ENCODE measurements at regions not wholly inside any gene's neighbourhood (a gene's known extent, or its start where the extent isn't known, plus 50 kb on each side); places are given as distances from the start of the nearest gene placed in this dataset.

- no peaks in the 10 kb centered on the region for H3K9me3 ChIP-seq (ENCODE audit: control insufficient read depth in 2 of 2, low read length in 2 of 2)
- no peak for ATAC-seq (ENCODE audit: low read depth in 2 of 2)
- no peaks in the 10 kb centered on the region for H3K36me3 Mint-ChIP-seq
- no peak overlapping the region for H3K4me3 Mint-ChIP-seq
- H3K4me1 ChIP-seq (ENCODE audit: control insufficient read depth, insufficient read depth, low read length, poor library complexity, severe bottlenecking): no peaks in the 10 kb centered on the region
- H3K27ac Mint-ChIP-seq: no peak overlapping the region
- H3K27ac ChIP-seq (ENCODE audit: insufficient read depth, low read length, poor library complexity, severe bottlenecking): no peak overlapping the region
- DNase-seq: no peak
- no peaks in the 10 kb centered on the region for H3K4me1 Mint-ChIP-seq
- H3K27me3 Mint-ChIP-seq: no peaks in the 10 kb centered on the region
- H3K4me3 ChIP-seq (ENCODE audit: low read depth, low read length): no peak overlapping the region
- peaks cover 0 to 3% (median 0%) of the 10 kb centered on the region in 7 donors for H3K9me3 Mint-ChIP-seq
- no peaks in the 10 kb centered on the region for H3K36me3 ChIP-seq (ENCODE audit: control insufficient read depth, insufficient read depth, low read length)
- H3K27me3 ChIP-seq (ENCODE audit: control insufficient read depth, insufficient read depth, low read length): no peaks in the 10 kb centered on the region
Measured at GRCh38 chr12:114743799-114744198, 59.8 kb upstream of the TBX3 start.

GRCh38 chr12:114743289-114743688 is 59.3 kb upstream of the TBX3 start:
- Mint-ChIP-seq H3K27me3 (no peaks in the 10 kb centered on the region), H3K36me3 (no peaks in the 10 kb centered on the region)
- H3K27ac ChIP-seq (ENCODE audit: insufficient read depth, low read length, poor library complexity, severe bottlenecking): no peak overlapping the region

GRCh38 chr12:114742363-114742762 is 58.4 kb upstream of the TBX3 start:
- H3K36me3 Mint-ChIP-seq: no peaks in the 10 kb centered on the region
- H3K4me1 Mint-ChIP-seq: no peaks in the 10 kb centered on the region
- ATAC-seq (ENCODE audit: low read depth in 2 of 2) (no peak), DNase-seq (no peak)
- H3K36me3 ChIP-seq (ENCODE audit: control insufficient read depth, insufficient read depth, low read length): no peaks in the 10 kb centered on the region
- no peak overlapping the region for H3K27ac ChIP-seq (ENCODE audit: insufficient read depth, low read length, poor library complexity, severe bottlenecking)
- H3K27ac Mint-ChIP-seq: no peak overlapping the region
- H3K27me3 Mint-ChIP-seq: no peaks in the 10 kb centered on the region
- no peaks in the 10 kb centered on the region for H3K27me3 ChIP-seq (ENCODE audit: control insufficient read depth, insufficient read depth, low read length)
- no peak overlapping the region for H3K4me3 Mint-ChIP-seq
- H3K4me3 ChIP-seq (ENCODE audit: low read depth, low read length): no peak overlapping the region
- no peaks in the 10 kb centered on the region for H3K9me3 ChIP-seq (ENCODE audit: control insufficient read depth in 2 of 2, low read length in 2 of 2)
- no peaks in the 10 kb centered on the region for H3K4me1 ChIP-seq (ENCODE audit: control insufficient read depth, insufficient read depth, low read length, poor library complexity, severe bottlenecking)
- peaks cover 0 to 4% (median 0%) of the 10 kb centered on the region in 7 donors for H3K9me3 Mint-ChIP-seq

More at GRCh38 chr12:114743289-114743688, 59.3 kb upstream of the TBX3 start:
- DNase-seq: no peak
- Histone ChIP-seq H3K27me3 (ENCODE audit: control insufficient read depth, insufficient read depth, low read length) (no peaks in the 10 kb centered on the region), H3K36me3 (ENCODE audit: control insufficient read depth, insufficient read depth, low read length) (no peaks in the 10 kb centered on the region), H3K4me1 (ENCODE audit: control insufficient read depth, insufficient read depth, low read length, poor library complexity, severe bottlenecking) (no peaks in the 10 kb centered on the region), H3K4me3 (ENCODE audit: low read depth, low read length) (no peak overlapping the region), H3K9me3 (ENCODE audit: control insufficient read depth in 2 of 2, low read length in 2 of 2) (no peaks in the 10 kb centered on the region)
- H3K4me3 Mint-ChIP-seq: no peak overlapping the region
- peaks cover 0 to 4% (median 0%) of the 10 kb centered on the region in 7 donors for H3K9me3 Mint-ChIP-seq
- H3K27ac Mint-ChIP-seq: no peak overlapping the region
- no peaks in the 10 kb centered on the region for H3K4me1 Mint-ChIP-seq
- ATAC-seq (ENCODE audit: low read depth in 2 of 2): no peak

GRCh38 chr12:114741940-114742339 is 58.0 kb upstream of the TBX3 start:
- DNase-seq: no peak
- no peaks in the 10 kb centered on the region for H3K27me3 Mint-ChIP-seq
- no peaks in the 10 kb centered on the region for H3K36me3 Mint-ChIP-seq
- no peaks in the 10 kb centered on the region for H3K4me1 Mint-ChIP-seq
- Histone ChIP-seq H3K4me3 (ENCODE audit: low read depth, low read length) (no peak overlapping the region), H3K4me1 (ENCODE audit: control insufficient read depth, insufficient read depth, low read length, poor library complexity, severe bottlenecking) (no peaks in the 10 kb centered on the region), H3K36me3 (ENCODE audit: control insufficient read depth, insufficient read depth, low read length) (no peaks in the 10 kb centered on the region), H3K9me3 (ENCODE audit: control insufficient read depth in 2 of 2, low read length in 2 of 2) (no peaks in the 10 kb centered on the region), H3K27ac (ENCODE audit: insufficient read depth, low read length, poor library complexity, severe bottlenecking) (no peak overlapping the region), H3K27me3 (ENCODE audit: control insufficient read depth, insufficient read depth, low read length) (no peaks in the 10 kb centered on the region)
- no peak for ATAC-seq (ENCODE audit: low read depth in 2 of 2)
- no peak overlapping the region for H3K27ac Mint-ChIP-seq
- no peak overlapping the region for H3K4me3 Mint-ChIP-seq
- H3K9me3 Mint-ChIP-seq: peaks cover 0 to 4% (median 0%) of the 10 kb centered on the region in 7 donors

GRCh38 chr12:114740448-114740847 is 56.5 kb upstream of the TBX3 start:
- H3K27ac Mint-ChIP-seq: no peak overlapping the region
- peaks cover 0 to 4% (median 0%) of the 10 kb centered on the region in 7 donors for H3K9me3 Mint-ChIP-seq
- H3K36me3 Mint-ChIP-seq: no peaks in the 10 kb centered on the region
- H3K27me3 ChIP-seq (ENCODE audit: control insufficient read depth, insufficient read depth, low read length): no peaks in the 10 kb centered on the region
- no peak overlapping the region for H3K4me3 Mint-ChIP-seq
- ATAC-seq (ENCODE audit: low read depth in 2 of 2) (no peak), DNase-seq (no peak)
- peaks cover 8% of the 10 kb centered on the region for H3K27me3 Mint-ChIP-seq
- H3K36me3 ChIP-seq (ENCODE audit: control insufficient read depth, insufficient read depth, low read length): no peaks in the 10 kb centered on the region
- H3K27ac ChIP-seq (ENCODE audit: insufficient read depth, low read length, poor library complexity, severe bottlenecking): no peak overlapping the region
- no peaks in the 10 kb centered on the region for H3K9me3 ChIP-seq (ENCODE audit: control insufficient read depth in 2 of 2, low read length in 2 of 2)
- H3K4me3 ChIP-seq (ENCODE audit: low read depth, low read length): no peak overlapping the region
- H3K4me1 Mint-ChIP-seq: no peaks in the 10 kb centered on the region
- no peaks in the 10 kb centered on the region for H3K4me1 ChIP-seq (ENCODE audit: control insufficient read depth, insufficient read depth, low read length, poor library complexity, severe bottlenecking)

GRCh38 chr12:114738460-114739184 is 54.6 kb upstream of the TBX3 start:
- Mint-ChIP-seq H3K9me3 (peaks cover 0 to 3% (median 0%) of the 10 kb centered on the region in 7 donors), H3K36me3 (no peaks in the 10 kb centered on the region), H3K4me1 (no peaks in the 10 kb centered on the region), H3K27ac (no peak overlapping the region), H3K27me3 (peaks cover 22% of the 10 kb centered on the region), H3K4me3 (no peak overlapping the region)
- Histone ChIP-seq H3K27me3 (ENCODE audit: control insufficient read depth, insufficient read depth, low read length) (no peaks in the 10 kb centered on the region), H3K36me3 (ENCODE audit: control insufficient read depth, insufficient read depth, low read length) (no peaks in the 10 kb centered on the region), H3K27ac (ENCODE audit: insufficient read depth, low read length, poor library complexity, severe bottlenecking) (no peak overlapping the region), H3K4me3 (ENCODE audit: low read depth, low read length) (no peak overlapping the region), H3K9me3 (ENCODE audit: control insufficient read depth in 2 of 2, low read length in 2 of 2) (no peaks in the 10 kb centered on the region), H3K4me1 (ENCODE audit: control insufficient read depth, insufficient read depth, low read length, poor library complexity, severe bottlenecking) (no peaks in the 10 kb centered on the region)
- ATAC-seq (ENCODE audit: low read depth in 2 of 2) (no peak), DNase-seq (no peak)

- no peak for DNase-seq
- no peaks in the 10 kb centered on the region for H3K36me3 Mint-ChIP-seq
- no peak overlapping the region for H3K27ac Mint-ChIP-seq
- no peak for ATAC-seq (ENCODE audit: low read depth in 2 of 2)
- Histone ChIP-seq H3K4me3 (ENCODE audit: low read depth, low read length) (no peak overlapping the region), H3K27me3 (ENCODE audit: control insufficient read depth, insufficient read depth, low read length) (no peaks in the 10 kb centered on the region), H3K36me3 (ENCODE audit: control insufficient read depth, insufficient read depth, low read length) (no peaks in the 10 kb centered on the region), H3K9me3 (ENCODE audit: control insufficient read depth in 2 of 2, low read length in 2 of 2) (no peaks in the 10 kb centered on the region), H3K4me1 (ENCODE audit: control insufficient read depth, insufficient read depth, low read length, poor library complexity, severe bottlenecking) (no peaks in the 10 kb centered on the region), H3K27ac (ENCODE audit: insufficient read depth, low read length, poor library complexity, severe bottlenecking) (no peak overlapping the region)
- no peaks in the 10 kb centered on the region for H3K4me1 Mint-ChIP-seq
- H3K4me3 Mint-ChIP-seq: no peak overlapping the region
- H3K27me3 Mint-ChIP-seq: peaks cover 22% of the 10 kb centered on the region
- H3K9me3 Mint-ChIP-seq: peaks cover 0 to 3% (median 0%) of the 10 kb centered on the region in 7 donors
Measured at GRCh38 chr12:114735680-114736374, 51.9 kb upstream of the TBX3 start.

- ATAC-seq (ENCODE audit: low read depth in 2 of 2) (no peak), DNase-seq (no peak)
- Mint-ChIP-seq H3K27me3 (peaks cover 22% of the 10 kb centered on the region), H3K4me1 (no peaks in the 10 kb centered on the region), H3K9me3 (peaks cover 0 to 3% (median 0%) of the 10 kb centered on the region in 7 donors), H3K36me3 (no peaks in the 10 kb centered on the region), H3K4me3 (no peak overlapping the region), H3K27ac (no peak overlapping the region)
- Histone ChIP-seq H3K27ac (ENCODE audit: insufficient read depth, low read length, poor library complexity, severe bottlenecking) (no peak overlapping the region), H3K4me1 (ENCODE audit: control insufficient read depth, insufficient read depth, low read length, poor library complexity, severe bottlenecking) (no peaks in the 10 kb centered on the region), H3K27me3 (ENCODE audit: control insufficient read depth, insufficient read depth, low read length) (no peaks in the 10 kb centered on the region), H3K36me3 (ENCODE audit: control insufficient read depth, insufficient read depth, low read length) (no peaks in the 10 kb centered on the region), H3K4me3 (ENCODE audit: low read depth, low read length) (no peak overlapping the region), H3K9me3 (ENCODE audit: control insufficient read depth in 2 of 2, low read length in 2 of 2) (no peaks in the 10 kb centered on the region)
Measured at GRCh38 chr12:114735011-114735410, 51.0 kb upstream of the TBX3 start.
